Dedifferentiated amniotic fluid mesenchymal stem cell (primary cell): ENCODE measurements at regions not wholly inside any gene's neighbourhood (a gene's known extent, or its start where the extent isn't known, plus 50 kb on each side); places are given as distances from the start of the nearest gene placed in this dataset.
"Not testable (repeated sequence)": the region's sequence is repeated elsewhere in the genome, so short reads cannot be mapped to it uniquely, and the experiment has no call there.

Experiments used
- DNase-seq: peaks from one replicate; pipeline ENCODE4 v3.0.0-alpha.2; 2016; ENCODE audit errors: extremely low spot score

DNA sequence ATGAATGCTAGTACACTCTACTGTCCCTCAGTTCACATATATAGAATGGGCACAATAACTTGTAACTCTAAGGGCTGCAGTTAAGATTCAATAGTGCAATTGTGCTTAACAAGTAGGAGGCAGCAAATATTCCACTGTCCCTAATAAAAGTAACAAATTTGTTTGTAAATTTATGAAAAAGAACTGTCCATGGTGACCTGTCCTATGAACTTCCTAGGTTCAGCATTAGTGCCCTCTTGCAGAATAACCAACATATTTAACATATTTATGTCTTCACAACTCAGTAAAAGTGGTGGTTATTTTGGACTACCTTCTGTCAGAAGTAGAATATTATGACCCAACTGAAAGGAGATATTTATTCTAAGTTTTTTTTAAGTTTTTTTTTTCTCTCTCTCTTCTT, 327.8 kb downstream of the CENPW start:
- no peak for DNase-seq

DNA sequence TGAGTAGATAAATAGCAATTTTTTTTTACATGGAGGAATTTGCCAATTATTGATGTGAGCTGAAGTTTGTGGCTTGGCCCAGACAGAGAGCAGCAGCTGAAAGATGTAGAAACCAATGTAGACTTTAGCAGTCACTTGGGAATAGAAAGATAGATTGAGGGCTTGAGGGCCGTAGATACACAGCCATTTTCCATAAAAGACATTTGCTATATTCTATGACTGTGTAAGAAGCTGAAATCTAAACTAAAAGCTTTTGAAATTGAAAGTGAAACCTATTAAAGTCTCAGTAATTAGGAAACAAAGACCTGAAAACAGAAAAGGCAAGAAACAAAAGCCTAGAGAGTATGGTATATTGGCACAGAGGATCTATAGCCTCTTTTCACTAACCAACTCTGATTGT, 332.7 kb downstream of the CENPW start:
- DNase-seq = no peak

GRCh38 chr6:126673749-126674148, 333.8 kb downstream of the CENPW start:
- DNase-seq = not testable (repeated sequence)

DNA sequence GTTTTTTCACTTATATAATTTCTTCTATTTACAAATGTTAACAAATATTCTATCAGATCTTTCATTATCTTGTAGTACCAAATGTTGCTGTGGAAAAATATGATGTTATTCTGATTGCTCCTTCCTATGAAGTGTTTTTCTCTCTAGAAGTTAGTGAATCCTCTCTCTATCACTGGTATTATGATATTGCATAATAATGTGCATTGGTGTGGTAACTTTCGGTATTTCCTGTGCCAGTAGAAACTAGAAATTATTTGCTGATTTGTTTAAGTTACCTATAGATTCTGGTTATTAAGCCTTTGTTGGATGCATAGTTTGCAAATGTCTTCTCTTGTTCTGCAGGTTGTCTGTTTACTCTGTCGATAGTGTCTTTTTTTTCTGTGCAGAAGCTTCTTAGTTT, 342.5 kb downstream of the CENPW start:
- no peak for DNase-seq

GRCh38 chr6:126685182-126685581, 345.3 kb downstream of the CENPW start:
- no peak for DNase-seq

GRCh38 chr6:126696921-126697693, 357.2 kb downstream of the CENPW start:
- peak; percentile 24 for DNase-seq

- no peak for DNase-seq
Observed at GRCh38 chr6:126698732-126699240, 358.9 kb downstream of the CENPW start.

GRCh38 chr6:126701676-126702560, 362.0 kb downstream of the CENPW start:
- DNase-seq = no peak

DNA sequence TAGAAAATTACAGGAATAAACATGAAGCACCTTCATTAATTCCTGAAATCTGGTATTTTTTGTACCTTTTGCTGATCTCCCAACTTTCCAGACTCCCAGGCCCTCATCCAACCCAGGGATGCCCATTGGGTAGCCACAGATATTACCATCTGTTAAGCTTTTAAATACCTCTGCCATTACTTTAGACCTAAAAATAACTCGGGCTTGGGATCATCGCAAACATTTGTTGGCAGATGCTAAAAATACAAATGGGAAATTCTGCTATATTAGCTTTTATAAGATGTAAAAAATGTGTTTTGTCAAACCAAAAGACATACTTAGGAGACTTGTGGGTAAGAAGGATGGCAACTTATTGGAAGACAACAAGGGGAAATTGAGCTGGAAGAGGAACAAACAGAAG, 376.1 kb downstream of the CENPW start:
- DNase-seq = no peak

GRCh38 chr6:126716826-126717509, 377.1 kb downstream of the CENPW start:
- no peak for DNase-seq

GRCh38 chr6:126718600-126719327, 378.8 kb downstream of the CENPW start:
- DNase-seq = no peak

DNA sequence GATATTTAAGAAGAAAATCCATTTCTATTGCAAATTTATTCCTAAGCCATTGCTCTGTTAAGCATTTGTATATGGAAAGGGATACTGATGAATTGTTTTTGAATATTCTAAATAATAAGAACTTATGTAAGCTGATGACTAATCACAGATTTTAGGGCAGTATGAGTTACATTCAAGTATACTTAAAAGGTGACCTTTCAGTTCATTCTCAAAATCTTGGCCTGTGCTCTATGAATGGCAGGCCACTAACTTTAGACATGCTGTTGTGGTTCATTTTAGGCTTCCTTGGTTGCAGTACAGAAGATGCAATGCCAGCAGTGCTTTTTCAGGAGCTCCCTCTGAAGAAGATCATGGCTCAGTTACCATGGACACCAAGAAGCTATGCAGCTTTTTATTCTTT, 380.4 kb downstream of the CENPW start:
- DNase-seq = no peak

DNA sequence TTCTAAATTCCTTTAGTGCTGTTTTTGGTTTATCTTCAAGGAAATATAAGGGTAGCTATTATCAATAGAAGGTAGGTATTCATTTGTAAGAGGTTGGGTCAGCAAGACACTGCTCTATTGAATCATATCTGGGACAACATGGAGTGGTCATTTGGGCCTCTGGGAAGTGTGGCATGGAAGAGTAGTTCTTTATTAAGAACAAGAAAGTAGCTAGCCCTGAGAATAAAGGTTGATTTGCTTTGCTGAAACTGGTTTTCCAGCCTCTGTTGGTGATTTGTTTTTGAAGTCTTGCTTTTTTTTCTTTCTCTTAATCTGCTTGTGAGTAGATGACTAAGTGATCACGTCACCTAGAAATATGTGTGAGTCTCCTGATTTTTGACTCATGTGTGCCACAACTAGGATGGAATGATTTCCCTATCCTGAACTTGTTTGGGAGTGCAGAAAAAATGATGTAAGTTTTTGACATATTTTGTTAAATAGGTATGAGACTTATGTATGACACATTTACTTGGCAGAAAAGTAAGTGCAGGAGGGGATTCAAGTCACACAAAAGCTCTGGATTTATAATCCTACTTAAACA, 381.8 kb downstream of the CENPW start:
- peak; percentile 93 for DNase-seq

- DNase-seq = no peak
Observed at GRCh38 chr6:126722411-126722810, 382.5 kb downstream of the CENPW start.

GRCh38 chr6:126723541-126724170, 383.7 kb downstream of the CENPW start:
- no peak for DNase-seq

DNA sequence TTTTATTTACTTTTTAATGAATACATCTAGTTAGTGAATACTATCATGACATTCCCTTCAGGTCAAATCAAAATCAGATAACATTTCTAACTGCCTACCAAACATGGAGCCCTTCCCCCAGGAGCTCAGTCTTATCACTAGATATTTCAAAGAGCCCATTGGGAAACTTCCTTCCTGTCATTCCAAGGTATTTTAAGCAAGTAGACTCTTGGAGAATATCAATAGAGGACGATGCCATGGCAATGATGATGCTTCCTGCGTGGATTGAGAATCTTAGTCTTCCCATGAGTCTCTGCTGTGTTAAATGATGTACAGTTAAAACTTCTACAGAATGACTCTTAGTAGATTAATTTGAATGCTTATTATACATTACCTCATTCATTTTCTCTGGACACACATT, 384.9 kb downstream of the CENPW start:
- DNase-seq = no peak

DNA sequence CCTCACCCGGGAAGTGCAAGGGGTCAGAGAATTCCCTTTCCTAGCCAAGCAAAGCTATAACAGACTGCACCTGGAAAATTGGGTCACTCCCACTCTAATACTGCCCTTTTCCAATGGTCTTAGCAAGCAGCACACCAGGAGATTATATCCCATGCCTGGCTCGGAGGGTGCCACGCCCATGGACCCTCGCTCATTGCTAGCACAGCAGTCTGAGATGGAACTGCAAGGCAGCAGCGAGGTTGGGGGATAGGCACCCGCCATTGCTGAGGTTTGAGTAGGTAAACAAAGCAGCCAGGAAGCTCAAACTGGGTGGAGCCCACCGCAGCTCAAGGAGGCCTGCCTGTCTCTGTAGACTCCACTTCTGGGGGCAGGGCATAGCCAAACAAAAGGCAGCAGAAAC, 386.5 kb downstream of the CENPW start:
- not testable (repeated sequence) for DNase-seq

DNA sequence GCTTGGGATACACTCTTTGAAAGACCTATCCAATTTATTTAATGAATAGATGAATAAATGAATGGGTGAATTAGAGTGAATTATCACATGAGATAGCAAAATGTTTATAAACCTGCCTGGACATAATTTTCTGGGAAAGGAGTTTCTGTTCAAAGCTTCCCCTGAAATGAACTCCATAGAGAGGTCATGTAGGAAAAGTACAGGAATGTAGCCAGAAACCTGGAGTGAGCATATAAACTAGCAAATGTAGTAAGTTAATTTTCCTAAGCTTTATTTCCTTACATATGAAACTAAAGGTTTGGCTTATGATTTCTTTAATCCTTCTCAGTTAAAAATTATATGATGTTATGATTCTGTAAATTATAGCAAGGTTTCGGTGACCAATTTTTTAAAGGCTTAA, 380.3 kb upstream of the RSPO3 start:
- DNase-seq = no peak

- DNase-seq = no peak
Observed at GRCh38 chr6:126738641-126739040, 379.8 kb upstream of the RSPO3 start.

GRCh38 chr6:126743076-126743475, 375.4 kb upstream of the RSPO3 start:
- DNase-seq = no peak
